SK-N-SH (cell line): ENCODE measurements at regions not wholly inside any gene's neighbourhood (a gene's known extent, or its start where the extent isn't known, plus 50 kb on each side); places are given as distances from the start of the nearest gene placed in this dataset.

Source experiments
- CTCF ChIA-PET: fragments of 300-600, 350-600 bp; formaldehyde crosslinking; extraction: SDS; loops from one replicate; lab custom pipeline; 2021; lab: Yijun Ruan, JAX
- POLR2A ChIA-PET: fragments of 350-600 bp; sonication (Branson Sonifier 250); formaldehyde crosslinking; extraction: SDS; loops from one replicate; lab custom pipeline; 2020; ENCODE audit warnings: antibody characterized with exemption, inconsistent platforms; lab: Yijun Ruan, JAX
- DNase-seq: peaks from one replicate; pipeline ENCODE4 v3.0.0; 2012
- H2AFZ ChIP-seq: fragments of 200-600 bp; sonication (generic); 2 replicates; pipeline ENCODE4 v1.8.1; 2016; ENCODE audit warnings: antibody characterized with exemption, mild to moderate bottlenecking, low read depth
- H3F3A ChIP-seq: fragments of 200-600 bp; sonication (generic); replicated peaks from 2 replicates; pipeline ENCODE3; 2016; ENCODE audit warnings: antibody characterized with exemption, mild to moderate bottlenecking; ENCODE audit not compliant: insufficient read depth
- H3K27ac ChIP-seq, 2 experiments: fragments of 200-500 bp in 1 of 2; fragments of 200-600 bp in 1 of 2; sonication (Bioruptor generic) in 1 of 2; sonication (generic), shearing (Covaris generic) in 1 of 2; 2 replicates each; pipeline versions ENCODE4 v1.5.1 to v1.6.1; 2014 to 2016; ENCODE audit warnings: low read depth in 2 of 2, inconsistent platforms in 1 of 2, low read length in 1 of 2, mild to moderate bottlenecking in 1 of 2, mixed read lengths in 1 of 2
- H3K27me3 ChIP-seq: fragments of 200-600 bp; sonication (generic), shearing (Covaris generic); 2 replicates; pipeline ENCODE4 v1.6.1; 2016; ENCODE audit warnings: mixed run types; ENCODE audit not compliant: insufficient read depth
- H3K36me3 ChIP-seq, 2 experiments: fragments of 200-500 bp in 1 of 2; fragments of 200-600 bp in 1 of 2; sonication (Bioruptor generic) in 1 of 2; sonication (generic) in 1 of 2; replicated peaks in 1 of 2; 2 replicates each; pipeline versions ENCODE3 to v1.5.1; 2014 to 2016; ENCODE audit warnings: low read length in 1 of 2, mild to moderate bottlenecking in 1 of 2; ENCODE audit not compliant: insufficient read depth in 2 of 2, control insufficient read depth in 1 of 2
- H3K4me1 ChIP-seq, 2 experiments: fragments of 200-500 bp in 1 of 2; fragments of 200-600 bp in 1 of 2; sonication (Bioruptor generic) in 1 of 2; sonication (generic), shearing (Covaris generic) in 1 of 2; 2 replicates each; pipeline versions ENCODE4 v1.5.1 to v1.6.1; 2014 to 2016; ENCODE audit warnings: low read depth in 1 of 2, low read length in 1 of 2, mixed run types in 1 of 2; ENCODE audit not compliant: insufficient read depth in 2 of 2, control insufficient read depth in 1 of 2
- H3K4me2 ChIP-seq: fragments of 200-600 bp; sonication (generic), shearing (Covaris generic); 2 replicates; pipeline ENCODE4 v1.6.1; 2017; ENCODE audit warnings: mixed run types
- H3K4me3 ChIP-seq, 2 experiments: fragments of 200-500 bp in 1 of 2; fragments of 200-600 bp in 1 of 2; sonication (Bioruptor generic) in 1 of 2; sonication (generic), shearing (Covaris generic) in 1 of 2; 2 replicates each; pipeline versions ENCODE4 v1.5.1 to v1.8.1; 2014 to 2016; ENCODE audit warnings: low read depth in 2 of 2, inconsistent platforms in 1 of 2, low read length in 1 of 2, mild to moderate bottlenecking in 1 of 2, mixed read lengths in 1 of 2, moderate library complexity in 1 of 2
- H3K79me2 ChIP-seq: fragments of 200-600 bp; sonication (generic); 2 replicates; pipeline ENCODE4 v1.8.1; 2017; ENCODE audit warnings: mild to moderate bottlenecking; ENCODE audit not compliant: insufficient read depth
- H3K9ac ChIP-seq: fragments of 200-600 bp; sonication (generic); 2 replicates; pipeline ENCODE4 v1.6.1; 2017; ENCODE audit warnings: mixed run types
- H3K9me2 ChIP-seq: fragments of 200-600 bp; sonication (generic); 2 replicates; pipeline ENCODE4 v1.6.1; 2017; ENCODE audit warnings: mixed run types
- H3K9me3 ChIP-seq: fragments of 200-600 bp; sonication (generic); 2 replicates; pipeline ENCODE4 v1.6.1; 2017; ENCODE audit warnings: mixed run types, mild to moderate bottlenecking, moderate library complexity
- H4K20me1 ChIP-seq: fragments of 200-600 bp; sonication (generic); 2 replicates; pipeline ENCODE4 v1.6.1; 2017; ENCODE audit warnings: mild to moderate bottlenecking, mixed run types; ENCODE audit not compliant: insufficient read depth
- CHD2 ChIP-seq: fragments of 150-350 bp; IDR thresholded peaks from 2 replicates; pipeline ENCODE4 v1.6.1; 2018; ENCODE audit warnings: low read length; ENCODE audit not compliant: partially characterized antibody
- ELF1 ChIP-seq: IDR thresholded peaks from 2 replicates; pipeline ENCODE4 v1.4.0; 2012
- FOXJ3 ChIP-seq: sonication (generic); formaldehyde crosslinking; IDR thresholded peaks from 2 replicates; pipeline ENCODE4 v1.5.1; 2020; ENCODE audit warnings: mild to moderate bottlenecking, missing genetic modification reagents
- NRF1 ChIP-seq: IDR thresholded peaks from 2 replicates; pipeline ENCODE4 v1.6.1; 2012; ENCODE audit warnings: low read depth, mild to moderate bottlenecking, low read length
- POLR2AphosphoS5 ChIP-seq: IDR thresholded peaks from 2 replicates; pipeline ENCODE4 v1.6.1; 2012; ENCODE audit warnings: low read depth, low read length
- RFX5 ChIP-seq: IDR thresholded peaks from 2 replicates; pipeline ENCODE4 v1.6.1; 2012; ENCODE audit warnings: mild to moderate bottlenecking, improper control_type of control experiment, low read length
- SIN3A ChIP-seq: IDR thresholded peaks from 2 replicates; pipeline ENCODE4 v1.6.1; 2012; ENCODE audit warnings: low read depth, mild to moderate bottlenecking, low read length, moderate library complexity, borderline replicate concordance
- SMC3 ChIP-seq: IDR thresholded peaks from 2 replicates; pipeline ENCODE4 v1.6.1; 2012; ENCODE audit warnings: low read depth, low read length, improper control_type of control experiment
- TEAD4 ChIP-seq: IDR thresholded peaks from 2 replicates; pipeline ENCODE4 v1.4.0; 2012; ENCODE audit warnings: mild to moderate bottlenecking, borderline replicate concordance; ENCODE audit not compliant: insufficient read depth
- USF2 ChIP-seq: fragments of 150-350 bp; IDR thresholded peaks from 2 replicates; pipeline ENCODE4 v1.6.1; 2017; ENCODE audit warnings: antibody characterized with exemption, low read length, low read depth, borderline replicate concordance
- YY1 ChIP-seq: IDR thresholded peaks from 2 replicates; pipeline ENCODE4 v1.4.0; 2012; ENCODE audit warnings: low read depth, mild to moderate bottlenecking
- WGBS: methylation state at CpG from one replicate; pipeline ENCODE4 v1.1.6; 2017; ENCODE audit warnings: low lambda C conversion rate; 5-methylcytosine and 5-hydroxymethylcytosine counted together
- TF ChIP-seq, protein P1 (sequence below): fragments of 200-600 bp; sonication (generic); IDR thresholded peaks from 2 replicates; pipeline ENCODE4 v1.6.1; 2017; ENCODE audit warnings: antibody characterized with exemption, mild to moderate bottlenecking, moderate library complexity
- TF ChIP-seq, protein P2 (sequence below): fragments of 150-350 bp; IDR thresholded peaks from 2 replicates; pipeline ENCODE4 v1.6.1; 2016; ENCODE audit warnings: mild to moderate bottlenecking, low read depth, low read length

GRCh38 chr5:118195211-118195610 is 793.1 kb downstream of the DTWD2 start:
- H3K4me3 ChIP-seq = no peak overlapping the region
- H2AFZ ChIP-seq = no peak overlapping the region
- no peak overlapping the region for H3K27ac ChIP-seq
- no peaks in the 10 kb centered on the region for H3K79me2 ChIP-seq
- CTCF ChIA-PET = no interaction called here
- no peaks in the 10 kb centered on the region for H4K20me1 ChIP-seq
- H3K36me3 ChIP-seq = no peaks in the 10 kb centered on the region
- H3K4me2 ChIP-seq = no peak overlapping the region
- 6% methylated on average over 4 of the region's 4 CpGs for WGBS
- no peak overlapping the region for H3K9ac ChIP-seq
- TF ChIP-seq, protein P1, sequence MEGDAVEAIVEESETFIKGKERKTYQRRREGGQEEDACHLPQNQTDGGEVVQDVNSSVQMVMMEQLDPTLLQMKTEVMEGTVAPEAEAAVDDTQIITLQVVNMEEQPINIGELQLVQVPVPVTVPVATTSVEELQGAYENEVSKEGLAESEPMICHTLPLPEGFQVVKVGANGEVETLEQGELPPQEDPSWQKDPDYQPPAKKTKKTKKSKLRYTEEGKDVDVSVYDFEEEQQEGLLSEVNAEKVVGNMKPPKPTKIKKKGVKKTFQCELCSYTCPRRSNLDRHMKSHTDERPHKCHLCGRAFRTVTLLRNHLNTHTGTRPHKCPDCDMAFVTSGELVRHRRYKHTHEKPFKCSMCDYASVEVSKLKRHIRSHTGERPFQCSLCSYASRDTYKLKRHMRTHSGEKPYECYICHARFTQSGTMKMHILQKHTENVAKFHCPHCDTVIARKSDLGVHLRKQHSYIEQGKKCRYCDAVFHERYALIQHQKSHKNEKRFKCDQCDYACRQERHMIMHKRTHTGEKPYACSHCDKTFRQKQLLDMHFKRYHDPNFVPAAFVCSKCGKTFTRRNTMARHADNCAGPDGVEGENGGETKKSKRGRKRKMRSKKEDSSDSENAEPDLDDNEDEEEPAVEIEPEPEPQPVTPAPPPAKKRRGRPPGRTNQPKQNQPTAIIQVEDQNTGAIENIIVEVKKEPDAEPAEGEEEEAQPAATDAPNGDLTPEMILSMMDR = no peak
- no peak for TF ChIP-seq TEAD4
- TF ChIP-seq SIN3A = no peak
- no peak for TF ChIP-seq RFX5
- no peak for TF ChIP-seq FOXJ3 (CRISPR knock-in tag)
- no peaks in the 10 kb centered on the region for H3K9me2 ChIP-seq
- no peaks in the 10 kb centered on the region for H3F3A ChIP-seq
- DNase-seq = no peak
- POLR2A ChIA-PET = no interaction called here
- no peaks in the 10 kb centered on the region for H3K27me3 ChIP-seq
- no peaks in the 10 kb centered on the region; the same call in 1 of the 2 replicates for H3K9me3 ChIP-seq
- H3K4me1 ChIP-seq = no peaks in the 10 kb centered on the region

- Histone ChIP-seq H3F3A (no peaks in the 10 kb centered on the region), H3K27me3 (no peaks in the 10 kb centered on the region), H4K20me1 (no peaks in the 10 kb centered on the region), H3K27ac (no peak overlapping the region), H3K9me3 (no peaks in the 10 kb centered on the region; the same call in 1 of the 2 replicates), H3K36me3 (no peaks in the 10 kb centered on the region), H3K9me2 (no peaks in the 10 kb centered on the region), H3K4me1 (no peaks in the 10 kb centered on the region), H2AFZ (no peak overlapping the region), H3K4me3 (no peak overlapping the region), H3K9ac (no peak overlapping the region), H3K4me2 (no peak overlapping the region), H3K79me2 (no peaks in the 10 kb centered on the region)
- DNase-seq = no peak
- CTCF ChIA-PET = no interaction called here
- no peak for TF ChIP-seq NRF1
- no peak for TF ChIP-seq POLR2AphosphoS5
- no peak for TF ChIP-seq ELF1
- TF ChIP-seq, protein P2, sequence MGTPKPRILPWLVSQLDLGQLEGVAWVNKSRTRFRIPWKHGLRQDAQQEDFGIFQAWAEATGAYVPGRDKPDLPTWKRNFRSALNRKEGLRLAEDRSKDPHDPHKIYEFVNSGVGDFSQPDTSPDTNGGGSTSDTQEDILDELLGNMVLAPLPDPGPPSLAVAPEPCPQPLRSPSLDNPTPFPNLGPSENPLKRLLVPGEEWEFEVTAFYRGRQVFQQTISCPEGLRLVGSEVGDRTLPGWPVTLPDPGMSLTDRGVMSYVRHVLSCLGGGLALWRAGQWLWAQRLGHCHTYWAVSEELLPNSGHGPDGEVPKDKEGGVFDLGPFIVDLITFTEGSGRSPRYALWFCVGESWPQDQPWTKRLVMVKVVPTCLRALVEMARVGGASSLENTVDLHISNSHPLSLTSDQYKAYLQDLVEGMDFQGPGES = no peak
- TF ChIP-seq RFX5 = no peak
- TF ChIP-seq CHD2 = no peak
- no peak for TF ChIP-seq USF2
- TF ChIP-seq YY1 = no peak
- TF ChIP-seq, protein P1 = no peak
- no peak for TF ChIP-seq SMC3
- POLR2A ChIA-PET = no interaction called here
- WGBS = 13% methylated on average over 2 of the region's 2 CpGs
Measured at GRCh38 chr5:118193194-118193905, 795.0 kb downstream of the DTWD2 start.
